ENCODE measurements at regions not wholly inside any gene's neighbourhood (a gene's known extent, or its start where the extent isn't known, plus 50 kb on each side); places are given as distances from the start of the nearest gene placed in this dataset.

DNA sequence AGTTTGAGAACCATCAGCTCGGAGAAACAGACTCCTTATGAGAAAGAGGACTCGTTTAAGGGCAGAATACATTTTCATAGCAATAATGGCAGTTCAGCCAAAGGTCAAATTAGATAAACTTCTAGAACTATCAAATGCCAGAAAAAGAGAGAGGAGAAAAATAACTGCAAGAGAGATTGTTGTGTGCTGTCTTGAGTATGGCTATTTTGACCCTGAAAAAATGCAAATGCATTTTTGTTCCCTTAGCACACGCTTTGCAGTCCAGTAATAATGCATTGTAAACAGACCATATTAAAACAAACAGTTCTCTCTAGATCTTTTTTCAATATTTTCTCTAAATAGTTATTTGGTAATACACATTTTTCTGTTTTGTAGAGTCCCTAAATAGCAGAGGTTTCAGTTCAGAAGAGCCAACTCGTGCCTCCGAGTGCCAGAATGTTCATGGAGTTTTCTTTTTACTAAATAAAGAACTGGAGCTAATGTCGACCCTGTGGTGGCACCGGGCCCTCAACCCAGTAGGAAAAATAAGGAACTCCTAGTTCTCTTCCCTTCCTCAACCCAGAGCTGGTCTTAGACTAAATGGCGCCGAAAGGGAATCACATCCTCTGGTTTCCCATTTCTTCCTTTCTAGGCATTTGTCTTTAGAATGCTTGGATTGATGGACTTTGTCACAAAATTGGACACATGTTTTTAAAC, 298.0 kb downstream of the MAP2K4 start:
- no peak for DNase-seq
- Mint-ChIP-seq H3K4me1 (no peaks in the 10 kb centered on the region), H3K27me3 (no peaks in the 10 kb centered on the region), H3K27ac (no peak overlapping the region), H3K4me3 (no peak overlapping the region), H3K36me3 (ENCODE audit: low read depth) (no peaks in the 10 kb centered on the region), H3K9me3 (peaks cover 6% of the 10 kb centered on the region)
- ChIA-PET CTCF (no interaction called here), POLR2A (no interaction called here)
- TF ChIP-seq, protein P1, sequence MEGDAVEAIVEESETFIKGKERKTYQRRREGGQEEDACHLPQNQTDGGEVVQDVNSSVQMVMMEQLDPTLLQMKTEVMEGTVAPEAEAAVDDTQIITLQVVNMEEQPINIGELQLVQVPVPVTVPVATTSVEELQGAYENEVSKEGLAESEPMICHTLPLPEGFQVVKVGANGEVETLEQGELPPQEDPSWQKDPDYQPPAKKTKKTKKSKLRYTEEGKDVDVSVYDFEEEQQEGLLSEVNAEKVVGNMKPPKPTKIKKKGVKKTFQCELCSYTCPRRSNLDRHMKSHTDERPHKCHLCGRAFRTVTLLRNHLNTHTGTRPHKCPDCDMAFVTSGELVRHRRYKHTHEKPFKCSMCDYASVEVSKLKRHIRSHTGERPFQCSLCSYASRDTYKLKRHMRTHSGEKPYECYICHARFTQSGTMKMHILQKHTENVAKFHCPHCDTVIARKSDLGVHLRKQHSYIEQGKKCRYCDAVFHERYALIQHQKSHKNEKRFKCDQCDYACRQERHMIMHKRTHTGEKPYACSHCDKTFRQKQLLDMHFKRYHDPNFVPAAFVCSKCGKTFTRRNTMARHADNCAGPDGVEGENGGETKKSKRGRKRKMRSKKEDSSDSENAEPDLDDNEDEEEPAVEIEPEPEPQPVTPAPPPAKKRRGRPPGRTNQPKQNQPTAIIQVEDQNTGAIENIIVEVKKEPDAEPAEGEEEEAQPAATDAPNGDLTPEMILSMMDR (IDR thresholded peaks at IDR 0.05), result no peak
- ATAC-seq (ENCODE audit: low read depth), result no peak
- intact Hi-C loops (cut with micrococcal nuclease), result no loop called here

DNA sequence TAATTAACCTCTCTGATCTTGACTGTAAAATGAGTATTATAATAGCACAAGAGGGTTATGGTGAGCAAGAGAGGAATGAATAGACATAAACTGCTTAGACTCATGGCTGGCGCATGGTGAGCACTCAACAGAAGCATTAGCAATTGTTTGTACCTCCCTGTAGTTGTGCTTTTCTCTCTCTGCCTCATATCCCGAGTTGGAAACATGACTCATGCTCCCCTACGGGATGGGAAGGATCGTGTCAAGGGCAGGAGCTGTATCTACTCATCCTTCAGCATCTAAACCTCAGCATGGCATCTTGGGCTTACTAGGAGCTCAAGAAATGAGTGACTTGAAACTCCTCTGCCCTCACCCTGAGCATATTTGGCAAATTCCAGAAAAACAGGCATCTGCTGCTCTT, 299.6 kb downstream of the MAP2K4 start:
- no peaks in the 10 kb centered on the region for H3K36me3 Mint-ChIP-seq (ENCODE audit: low read depth)
- H3K27ac Mint-ChIP-seq, result no peak overlapping the region
- no peak overlapping the region for H3K4me3 Mint-ChIP-seq
- peaks cover 1% of the 10 kb centered on the region for H3K9me3 Mint-ChIP-seq
- CTCF ChIA-PET, result no interaction called here
- H3K4me1 Mint-ChIP-seq, result no peaks in the 10 kb centered on the region
- POLR2A ChIA-PET, result no interaction called here
- ATAC-seq (ENCODE audit: low read depth), result no peak
- no peak for DNase-seq
- no peaks in the 10 kb centered on the region for H3K27me3 Mint-ChIP-seq
- intact Hi-C loops (cut with micrococcal nuclease), result no loop called here
- TF ChIP-seq, protein P1 (IDR thresholded peaks at IDR 0.05), result no peak

DNA sequence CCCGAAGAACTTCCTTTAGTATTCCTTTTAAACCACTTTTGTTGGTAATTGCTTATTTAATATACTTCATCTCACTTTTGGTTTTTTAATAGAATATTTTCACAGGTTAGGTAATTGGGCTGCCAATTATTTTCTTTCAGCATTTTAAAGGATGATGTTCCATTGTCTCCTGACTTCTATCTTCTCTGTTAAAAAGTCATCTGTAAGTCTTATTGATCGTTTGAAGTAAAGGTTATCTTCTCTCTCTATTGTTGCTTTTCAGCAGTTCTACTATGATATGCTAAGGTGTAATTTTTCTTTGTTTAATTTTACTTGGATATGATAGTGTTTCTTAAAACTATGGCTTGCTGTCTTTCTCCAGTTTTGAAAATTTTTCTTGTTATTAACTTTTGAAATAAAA, 307.5 kb downstream of the MAP2K4 start:
- CTCF ChIA-PET, result no interaction called here
- Mint-ChIP-seq H3K27ac (no peak overlapping the region), H3K4me1 (no peaks in the 10 kb centered on the region), H3K9me3 (peaks cover 17% of the 10 kb centered on the region), H3K36me3 (ENCODE audit: low read depth) (no peaks in the 10 kb centered on the region), H3K4me3 (no peak overlapping the region), H3K27me3 (no peaks in the 10 kb centered on the region)
- intact Hi-C loops (cut with micrococcal nuclease), result no loop called here
- DNase-seq (no peak), ATAC-seq (ENCODE audit: low read depth) (no peak)
- TF ChIP-seq, protein P1 (IDR thresholded peaks at IDR 0.05), result no peak
- POLR2A ChIA-PET, result no interaction called here

DNA sequence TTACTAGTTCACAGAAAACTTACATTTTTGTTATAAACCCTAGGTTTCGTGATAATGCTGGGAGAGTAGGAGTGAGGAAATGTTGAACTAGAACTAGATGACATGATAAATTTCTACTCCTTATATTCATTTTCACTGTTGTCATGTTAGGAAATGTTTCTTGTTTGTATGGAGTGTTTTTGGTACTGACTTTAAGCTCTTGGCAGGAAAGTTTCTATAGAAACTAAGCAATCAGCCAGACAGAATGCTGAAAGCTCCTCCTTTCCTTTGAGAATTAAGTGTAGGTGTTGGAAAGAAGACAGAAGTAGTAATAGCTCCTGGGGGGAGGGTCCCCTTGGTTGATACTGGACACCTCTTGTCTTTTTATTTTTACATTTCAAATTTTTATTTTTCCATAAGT, 309.8 kb downstream of the MAP2K4 start:
- no peak overlapping the region for H3K27ac Mint-ChIP-seq
- H3K4me3 Mint-ChIP-seq, result no peak overlapping the region
- intact Hi-C loops (cut with micrococcal nuclease), result no loop called here
- no peaks in the 10 kb centered on the region for H3K36me3 Mint-ChIP-seq (ENCODE audit: low read depth)
- POLR2A ChIA-PET, result interaction anchor here (0.6 kb wide), 1 partner anchor 103 kb away, joined by 3 read pairs; no protein-coding TSS in a partner anchor
- H3K4me1 Mint-ChIP-seq, result no peaks in the 10 kb centered on the region
- TF ChIP-seq, protein P1 (IDR thresholded peaks at IDR 0.05), result no peak
- H3K27me3 Mint-ChIP-seq, result no peaks in the 10 kb centered on the region
- ATAC-seq (ENCODE audit: low read depth) (no peak), DNase-seq (no peak)
- CTCF ChIA-PET, result interaction anchor here (0.6 kb wide), 1 partner anchor 135 kb away, joined by 3 read pairs; no protein-coding TSS in a partner anchor
- peaks cover 17% of the 10 kb centered on the region for H3K9me3 Mint-ChIP-seq

DNA sequence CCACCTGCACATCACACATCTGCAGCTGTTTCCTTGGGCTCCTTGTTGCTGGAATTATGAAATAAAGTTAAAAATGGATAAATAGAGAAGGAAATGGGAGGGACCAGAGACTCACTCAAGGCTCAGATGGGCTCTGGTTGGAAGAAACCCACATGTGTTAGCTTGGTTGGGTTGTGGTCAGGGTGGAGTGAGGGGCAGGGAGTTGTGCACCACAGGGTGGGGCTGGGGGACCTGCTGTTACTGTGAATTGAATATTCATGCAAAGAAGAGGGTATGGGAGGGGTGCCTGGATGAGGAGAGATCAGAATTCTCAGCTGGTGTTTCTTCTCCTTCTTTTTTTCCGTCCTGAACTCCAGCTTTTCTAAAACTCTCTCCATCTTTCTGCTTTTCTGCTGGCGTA, 320.7 kb downstream of the MAP2K4 start:
- intact Hi-C loops (cut with micrococcal nuclease), result loop anchor here (5.0 kb wide), 1 partner anchor 159 kb away; no protein-coding TSS in a partner anchor
- no peak overlapping the region for H3K27ac Mint-ChIP-seq
- H3K27me3 Mint-ChIP-seq, result no peaks in the 10 kb centered on the region
- ChIA-PET POLR2A (no interaction called here), CTCF (interaction anchor here (1.2 to 3.7 kb wide), 2 partner anchors 205 to 326 kb away, joined by 4 to 13 read pairs; no protein-coding TSS in a partner anchor)
- no peak for ATAC-seq (ENCODE audit: low read depth)
- no peaks in the 10 kb centered on the region for H3K9me3 Mint-ChIP-seq
- TF ChIP-seq, protein P1 (IDR thresholded peaks at IDR 0.05), result no peak
- no peaks in the 10 kb centered on the region for H3K36me3 Mint-ChIP-seq (ENCODE audit: low read depth)
- H3K4me3 Mint-ChIP-seq, result no peak overlapping the region
- DNase-seq, result no peak
- no peaks in the 10 kb centered on the region for H3K4me1 Mint-ChIP-seq
